GM20000 (cell line): ENCODE measurements at regions not wholly inside any gene's neighbourhood (a gene's known extent, or its start where the extent isn't known, plus 50 kb on each side); places are given as distances from the start of the nearest gene placed in this dataset.

Experiments used
- DNase-seq: peaks from one replicate; pipeline ENCODE4 v3.0.0; 2012; ENCODE audit warnings: low spot score
- TF ChIP-seq, protein P1 (sequence below): IDR thresholded peaks from 2 replicates; pipeline ENCODE4 v1.5.1; 2012; ENCODE audit warnings: mild to moderate bottlenecking, control low read depth; ENCODE audit errors: extremely low read depth, missing control alignments

- TF ChIP-seq, protein P1, sequence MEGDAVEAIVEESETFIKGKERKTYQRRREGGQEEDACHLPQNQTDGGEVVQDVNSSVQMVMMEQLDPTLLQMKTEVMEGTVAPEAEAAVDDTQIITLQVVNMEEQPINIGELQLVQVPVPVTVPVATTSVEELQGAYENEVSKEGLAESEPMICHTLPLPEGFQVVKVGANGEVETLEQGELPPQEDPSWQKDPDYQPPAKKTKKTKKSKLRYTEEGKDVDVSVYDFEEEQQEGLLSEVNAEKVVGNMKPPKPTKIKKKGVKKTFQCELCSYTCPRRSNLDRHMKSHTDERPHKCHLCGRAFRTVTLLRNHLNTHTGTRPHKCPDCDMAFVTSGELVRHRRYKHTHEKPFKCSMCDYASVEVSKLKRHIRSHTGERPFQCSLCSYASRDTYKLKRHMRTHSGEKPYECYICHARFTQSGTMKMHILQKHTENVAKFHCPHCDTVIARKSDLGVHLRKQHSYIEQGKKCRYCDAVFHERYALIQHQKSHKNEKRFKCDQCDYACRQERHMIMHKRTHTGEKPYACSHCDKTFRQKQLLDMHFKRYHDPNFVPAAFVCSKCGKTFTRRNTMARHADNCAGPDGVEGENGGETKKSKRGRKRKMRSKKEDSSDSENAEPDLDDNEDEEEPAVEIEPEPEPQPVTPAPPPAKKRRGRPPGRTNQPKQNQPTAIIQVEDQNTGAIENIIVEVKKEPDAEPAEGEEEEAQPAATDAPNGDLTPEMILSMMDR: no peak
- no peak for DNase-seq
These were observed 632.7 kb downstream of the RAPGEF2 start for GRCh38 chr4:159735281-159736207.

- TF ChIP-seq, protein P1: no peak
- DNase-seq: no peak
These were observed 633.5 kb downstream of the RAPGEF2 start for GRCh38 chr4:159736411-159736810.

DNA sequence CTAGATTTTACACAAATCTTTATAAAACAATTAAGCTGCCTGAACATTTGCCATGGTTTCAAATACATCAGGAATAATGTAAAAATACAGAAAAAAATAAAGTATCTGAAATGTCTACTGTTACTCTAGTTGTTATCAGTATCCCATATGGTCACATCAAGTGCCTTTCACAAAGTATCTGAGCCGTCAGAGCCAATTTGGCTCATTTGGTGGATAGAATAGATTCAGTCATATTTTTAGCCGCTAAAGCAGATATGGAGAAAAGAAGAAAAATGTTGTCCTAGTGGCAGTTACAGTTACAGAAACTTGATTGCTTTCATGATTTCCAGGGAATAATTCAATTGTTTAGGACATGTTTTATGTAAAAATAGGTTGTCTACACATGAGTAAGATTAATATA is 641.1 kb downstream of the RAPGEF2 start:
- DNase-seq: no peak
- TF ChIP-seq, protein P1: no peak

- TF ChIP-seq, protein P1: no peak
- no peak for DNase-seq
These were observed 645.1 kb downstream of the RAPGEF2 start for GRCh38 chr4:159747983-159748382.

DNA sequence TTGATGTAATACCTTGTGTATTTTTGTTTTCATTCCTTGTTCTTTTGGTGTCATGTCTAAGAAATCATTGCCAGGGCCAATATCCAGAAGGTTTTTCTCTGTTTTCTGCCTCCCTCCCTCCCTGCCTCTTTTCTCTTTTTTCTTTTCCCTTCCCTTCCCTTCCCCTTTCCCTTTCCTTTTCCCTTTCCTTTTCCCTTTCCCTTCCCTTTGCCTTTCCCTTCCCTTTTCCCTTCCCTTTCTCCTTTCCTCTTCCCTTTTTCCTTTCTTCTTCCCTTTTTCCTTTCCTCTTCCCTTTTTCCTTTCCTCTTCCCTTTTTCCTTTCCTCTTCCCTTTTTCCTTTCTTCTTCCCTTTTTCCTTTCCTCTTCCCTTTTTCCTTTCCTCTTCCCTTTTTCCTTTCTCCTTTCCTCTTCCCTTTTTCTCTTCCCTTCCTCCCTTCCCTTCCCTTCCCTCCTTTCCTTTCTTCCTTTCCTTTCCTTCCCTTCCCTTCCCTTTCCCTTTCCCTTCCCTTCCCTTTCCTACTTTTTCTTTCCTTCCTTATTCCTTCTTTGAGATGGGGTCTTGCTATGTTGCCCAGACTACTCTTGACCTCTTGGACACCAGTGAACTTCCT is 646.1 kb downstream of the RAPGEF2 start:
- TF ChIP-seq, protein P1: no peak
- DNase-seq: no peak

DNA sequence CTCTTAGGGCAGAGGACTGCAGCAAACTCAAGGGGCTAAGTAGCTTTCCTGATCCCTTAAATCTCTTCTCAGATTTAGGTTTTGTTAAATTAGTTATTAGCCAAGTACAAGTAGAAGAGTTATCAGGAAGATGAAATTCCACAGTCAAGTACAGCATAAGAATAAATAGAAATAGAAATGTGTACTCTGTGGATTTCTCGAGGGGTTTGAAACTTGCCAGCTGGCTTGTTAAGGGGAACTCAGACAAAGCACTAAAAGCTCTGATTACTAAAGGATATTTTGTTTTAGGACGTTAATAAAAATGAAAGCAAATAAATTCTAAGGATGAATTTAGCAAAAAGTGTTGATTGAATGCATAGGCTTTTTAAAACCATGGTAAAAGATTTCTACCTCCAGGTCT is 654.6 kb downstream of the RAPGEF2 start:
- no peak for DNase-seq
- TF ChIP-seq, protein P1: no peak

DNA sequence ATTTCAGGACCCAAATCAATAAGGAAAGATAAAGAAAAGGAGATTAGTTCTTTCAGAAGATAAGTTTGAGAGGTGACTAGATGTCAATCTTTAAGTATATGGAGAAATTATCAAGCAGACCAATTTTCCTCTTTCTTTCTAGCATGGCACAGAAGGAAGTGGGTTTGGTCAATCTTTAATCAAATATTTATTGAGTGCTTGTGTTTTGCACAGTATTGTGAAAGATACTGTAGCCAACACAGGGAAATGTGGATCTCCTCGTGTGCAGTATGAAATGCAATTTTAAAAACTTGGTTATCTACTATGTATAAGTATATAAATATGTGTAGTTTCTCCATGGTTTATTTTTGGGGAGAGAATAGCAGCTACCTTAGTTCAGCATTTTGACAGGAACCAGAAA is 655.2 kb downstream of the RAPGEF2 start:
- TF ChIP-seq, protein P1: no peak
- no peak for DNase-seq
